ENCODE measurements at regions not wholly inside any gene's neighbourhood (a gene's known extent, or its start where the extent isn't known, plus 50 kb on each side); places are given as distances from the start of the nearest gene placed in this dataset.

DNA sequence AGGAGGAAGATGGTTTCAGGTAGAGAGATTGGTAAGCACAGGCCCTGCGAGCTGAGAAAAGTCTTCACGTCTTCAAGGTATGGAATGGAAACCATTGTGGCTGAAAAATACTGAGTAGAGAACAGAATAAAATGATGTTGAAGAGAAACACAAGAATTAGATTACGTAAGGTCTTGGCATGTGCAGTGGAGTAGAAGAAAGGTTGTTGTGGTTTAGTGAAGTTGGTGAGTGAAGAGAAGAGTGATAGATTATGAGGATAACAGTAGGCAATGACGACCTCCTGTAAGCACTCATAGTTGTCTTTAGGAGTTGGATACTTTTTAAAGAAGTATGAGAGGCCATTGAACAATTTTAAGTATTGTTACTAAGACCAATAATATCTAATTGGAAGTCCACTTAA, 642.6 kb downstream of the PCDH7 start:
- no peak for DNase-seq (ENCODE audit: low spot score)

DNA sequence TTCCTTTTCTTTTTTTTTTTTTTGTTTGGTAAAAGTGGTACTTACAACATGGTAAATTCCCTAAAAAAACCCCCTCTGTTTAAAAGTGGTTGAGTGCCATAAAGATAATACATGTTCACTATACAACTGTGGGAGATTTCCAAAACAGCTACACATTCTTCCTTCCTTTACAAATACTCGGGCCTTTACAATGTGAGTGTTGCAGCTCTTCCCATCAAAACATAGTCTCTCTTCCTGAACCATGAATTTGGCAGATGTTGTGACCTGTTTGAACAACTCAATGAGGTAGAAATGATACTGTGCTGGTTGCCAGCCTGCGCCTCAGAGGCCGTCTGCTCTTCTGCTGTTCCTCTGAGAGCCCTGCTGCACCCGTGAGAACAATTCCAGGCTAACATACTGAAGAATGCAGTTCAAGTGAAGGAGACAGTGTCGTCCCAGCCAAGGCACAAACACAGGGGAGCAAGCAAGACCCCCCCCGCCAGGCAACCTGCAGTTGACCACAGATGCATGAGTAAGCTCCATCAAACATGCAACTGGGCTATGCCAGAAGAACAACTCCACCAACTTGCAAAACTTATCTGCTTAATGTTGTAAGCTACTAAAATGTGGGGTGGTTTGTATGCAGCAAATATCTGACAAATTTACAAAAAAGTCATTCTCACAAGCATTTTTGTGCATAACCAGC, 645.0 kb downstream of the PCDH7 start:
- no peak for DNase-seq (ENCODE audit: low spot score)

DNA sequence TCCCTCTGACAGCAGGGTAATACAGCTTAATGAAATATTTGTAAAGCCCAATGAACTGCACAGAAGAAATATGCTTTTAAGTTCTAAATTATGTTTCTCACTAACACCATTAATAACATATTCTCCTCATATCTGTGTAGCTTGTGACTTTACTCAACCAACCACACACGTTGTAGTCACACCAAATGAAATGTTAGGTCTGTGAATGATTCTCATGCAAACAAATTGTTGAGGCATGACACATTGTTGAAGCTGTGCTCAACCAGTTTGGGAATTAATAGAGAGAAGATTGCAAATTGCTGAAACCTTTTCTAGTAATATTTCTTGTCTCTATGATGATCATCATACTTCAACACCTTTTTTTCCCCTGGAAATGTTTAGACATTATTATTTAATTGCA, 645.9 kb downstream of the PCDH7 start:
- no peak for DNase-seq (ENCODE audit: low spot score)

DNA sequence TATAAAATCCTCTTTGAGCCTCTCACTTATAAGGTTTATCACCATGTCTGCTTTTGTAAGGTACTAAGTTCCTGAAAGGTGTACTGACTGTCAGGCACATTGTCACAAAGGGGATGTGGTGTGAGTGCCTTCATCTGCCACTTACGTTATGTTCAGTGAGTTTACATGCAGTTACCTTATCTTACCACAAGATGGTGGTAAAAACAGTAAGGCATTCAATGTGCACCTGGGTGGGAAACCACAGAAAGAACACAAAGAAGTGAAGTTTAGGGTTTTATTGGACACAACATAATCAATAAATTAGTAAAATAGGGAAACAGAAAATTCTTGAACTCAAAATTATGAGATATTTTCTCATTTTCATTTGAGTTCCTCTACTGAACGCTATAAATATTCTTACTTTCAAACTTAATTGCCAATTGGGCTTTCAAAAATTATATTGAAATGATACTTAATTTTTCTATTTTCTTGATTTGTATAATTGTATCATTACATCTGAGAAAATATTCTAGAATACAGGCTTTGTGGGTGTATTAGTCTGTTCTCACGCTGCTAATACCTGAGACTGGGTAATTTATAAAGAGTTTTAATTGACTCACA, 650.8 kb downstream of the PCDH7 start:
- DNase-seq (ENCODE audit: low spot score) = peak; percentile 74

DNA sequence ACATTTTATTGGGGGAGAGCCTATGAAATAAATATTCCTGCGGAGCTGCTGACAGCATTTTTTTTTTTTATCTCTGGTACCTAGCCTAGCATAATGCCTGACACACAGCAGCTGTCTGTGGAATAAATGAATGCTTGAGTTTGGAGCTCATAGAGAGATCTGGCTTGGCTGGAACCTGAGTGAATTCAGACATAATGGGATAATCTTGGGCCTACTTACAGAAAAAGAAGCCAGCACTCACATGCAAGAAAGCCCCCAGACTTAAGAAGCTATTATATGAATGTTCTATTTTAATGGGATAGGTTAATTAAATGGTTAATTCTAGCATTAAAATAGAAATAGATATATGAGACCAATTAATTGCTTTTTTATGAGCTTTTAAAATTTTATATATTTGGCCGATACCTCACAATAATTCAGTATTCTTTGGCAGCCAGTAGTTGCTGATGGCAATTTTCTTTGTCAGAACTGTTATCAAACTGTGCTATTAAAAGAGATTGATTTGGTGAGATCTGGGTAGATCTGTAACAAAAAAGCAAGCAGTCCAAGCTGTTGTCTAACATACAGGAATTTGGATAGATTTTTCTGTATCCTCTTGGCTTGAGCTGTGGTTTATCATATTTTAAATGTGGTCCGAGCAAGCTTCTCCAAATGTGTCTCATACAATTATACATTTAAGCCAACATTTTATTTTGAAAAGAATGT, 654.2 kb downstream of the PCDH7 start:
- DNase-seq (ENCODE audit: low spot score) = no peak

DNA sequence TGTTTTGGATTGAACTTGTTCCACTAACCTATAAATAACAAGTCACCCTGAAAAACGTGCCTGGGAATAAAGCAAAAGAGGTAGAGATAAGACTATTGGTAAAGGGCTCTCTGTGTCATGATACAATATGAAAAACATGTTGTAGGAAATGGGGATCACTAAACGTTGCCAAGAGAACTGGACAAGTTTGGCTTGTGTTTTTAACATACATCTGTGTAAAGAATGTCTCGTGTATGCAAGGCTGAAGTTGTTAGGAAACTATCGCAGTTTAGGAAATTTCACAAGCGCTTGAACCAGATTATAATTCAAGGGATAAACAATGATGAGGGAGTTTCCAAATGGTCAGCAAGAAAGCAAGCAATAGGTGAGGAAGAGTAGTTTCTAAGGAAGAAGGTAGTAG, 655.8 kb downstream of the PCDH7 start:
- no peak for DNase-seq (ENCODE audit: low spot score)

DNA sequence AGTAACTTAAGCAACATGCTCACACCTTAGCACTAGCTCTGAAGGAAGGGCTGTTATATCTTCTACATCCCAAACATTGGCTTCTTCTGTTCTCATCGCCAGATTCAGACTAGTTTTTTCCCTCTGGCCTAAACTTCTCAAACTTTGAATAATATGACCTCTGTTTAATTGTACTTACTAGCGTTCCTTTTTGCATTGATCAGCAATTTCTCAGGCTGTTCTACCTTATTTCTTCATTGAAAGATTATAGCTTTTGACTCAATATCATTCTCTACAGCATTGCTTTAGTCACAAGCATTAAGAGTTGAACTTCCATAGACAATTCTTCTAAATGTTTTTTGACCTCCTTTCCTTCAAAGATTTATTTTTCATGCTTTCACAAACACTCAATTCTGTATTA, 659.2 kb downstream of the PCDH7 start:
- DNase-seq (ENCODE audit: low spot score) = no peak

DNA sequence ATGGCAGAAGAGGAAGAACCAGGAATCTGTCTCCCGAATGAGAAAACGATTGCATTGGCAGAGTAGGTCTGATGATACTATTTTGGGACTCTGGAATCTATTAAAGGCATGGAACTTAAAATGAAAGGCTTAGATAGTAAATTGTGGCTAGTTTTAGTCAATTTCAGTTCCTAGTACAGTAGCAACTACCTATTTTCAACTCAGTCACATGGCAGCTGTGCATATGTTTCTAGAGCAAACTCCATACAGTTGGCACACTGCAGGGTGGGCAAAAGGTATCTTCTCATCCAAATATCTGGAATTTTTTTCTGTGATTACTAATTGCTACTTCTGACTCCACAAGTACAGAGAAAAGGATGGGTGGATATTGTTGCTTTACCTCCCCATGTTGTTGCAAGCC, 663.6 kb downstream of the PCDH7 start:
- no peak for DNase-seq (ENCODE audit: low spot score)

DNA sequence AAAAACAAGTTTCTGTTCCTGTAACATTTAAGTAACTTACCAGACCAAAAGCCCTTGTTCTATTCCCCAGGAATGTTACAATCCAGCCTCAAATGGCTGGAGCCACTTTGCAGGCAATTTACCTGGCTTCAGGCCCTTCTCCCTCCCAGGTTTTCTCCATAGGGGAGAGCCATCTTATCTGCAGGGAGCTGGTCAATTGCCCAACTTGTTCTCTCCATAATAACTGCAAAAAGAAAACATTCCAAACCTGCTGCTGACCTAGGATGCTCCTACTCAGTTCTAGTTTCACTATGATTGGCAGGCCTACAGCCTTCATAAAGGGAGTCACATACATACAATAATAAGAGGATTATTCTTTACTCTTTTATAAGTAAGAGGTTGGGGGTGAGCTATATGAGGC, 670.7 kb downstream of the PCDH7 start:
- DNase-seq (ENCODE audit: low spot score) = no peak

DNA sequence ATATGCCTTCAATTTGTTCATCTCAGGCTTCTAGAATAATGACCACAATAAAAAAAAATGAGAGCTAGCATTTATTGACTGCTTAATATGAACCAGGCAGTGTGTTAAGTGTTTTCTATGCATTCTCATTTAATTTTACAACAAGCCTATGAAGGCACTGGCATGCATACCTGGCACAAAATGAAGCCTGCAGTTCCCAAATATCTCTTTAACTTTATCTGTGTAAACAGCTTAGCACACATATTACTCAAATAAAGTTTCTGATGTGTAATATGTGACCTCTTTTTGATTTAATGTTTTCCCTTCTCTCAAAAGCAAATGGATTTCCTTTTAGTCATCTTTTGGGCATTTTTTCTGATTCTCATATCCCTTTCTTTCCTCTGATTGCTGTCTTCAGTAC, 671.8 kb downstream of the PCDH7 start:
- DNase-seq (ENCODE audit: low spot score) = no peak

DNA sequence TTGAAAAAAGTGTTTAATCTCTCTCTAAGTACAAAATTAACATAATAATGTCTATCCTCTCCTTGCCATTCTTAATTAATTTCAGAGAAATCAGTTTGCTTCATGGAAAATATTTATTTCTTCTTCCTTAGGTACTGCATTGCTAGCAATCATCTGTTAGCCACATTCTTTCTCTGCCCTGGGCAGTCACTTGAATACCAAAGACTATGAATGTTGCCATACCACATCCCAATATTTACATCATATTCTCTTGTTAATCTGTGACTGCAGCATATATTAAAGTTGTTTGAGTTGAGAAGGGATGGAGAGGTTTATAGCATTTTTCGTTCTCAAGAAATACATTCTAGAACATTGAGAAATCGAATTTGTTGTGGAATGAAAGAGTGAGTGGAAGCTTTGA, 672.8 kb downstream of the PCDH7 start:
- no peak for DNase-seq (ENCODE audit: low spot score)

DNA sequence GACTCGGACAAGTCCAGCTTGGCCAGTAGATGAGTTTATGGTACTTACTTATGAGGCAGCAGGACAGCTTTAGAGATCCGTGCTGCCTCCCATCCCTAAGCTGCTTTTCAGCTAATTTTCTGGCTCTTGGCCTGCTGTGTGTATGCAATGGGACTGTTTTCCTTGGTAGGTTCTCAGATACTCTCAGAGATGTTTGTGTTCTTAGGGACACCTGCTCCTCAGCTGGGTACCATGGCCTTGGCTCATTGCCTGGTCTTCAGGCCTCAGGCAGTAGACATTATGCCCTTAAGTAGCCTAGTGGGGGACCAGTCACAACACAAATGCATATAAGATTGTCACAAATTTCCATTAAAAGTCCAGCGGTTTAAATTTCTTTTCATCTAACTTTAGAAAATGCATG, 688.0 kb downstream of the PCDH7 start:
- no peak for DNase-seq (ENCODE audit: low spot score)

DNA sequence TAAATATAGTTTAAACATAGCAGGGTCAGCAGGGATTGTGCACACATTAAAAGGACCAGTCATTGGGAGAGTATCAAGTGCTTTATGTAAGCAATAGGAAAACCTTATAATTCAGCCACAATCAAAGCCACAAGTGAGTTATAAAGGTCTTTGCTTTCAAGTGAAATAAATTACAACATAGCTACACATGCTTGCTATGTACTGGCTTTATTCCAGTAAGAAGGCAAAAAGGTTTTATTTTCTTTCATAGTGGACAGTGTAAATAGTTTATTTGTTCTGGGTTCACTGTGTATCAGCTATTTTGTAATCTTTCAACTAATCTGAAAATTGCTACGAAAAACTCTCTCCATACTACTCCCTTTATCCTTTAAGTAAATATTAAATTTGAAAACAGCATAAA, 691.4 kb downstream of the PCDH7 start:
- DNase-seq (ENCODE audit: low spot score) = peak; percentile 54

DNA sequence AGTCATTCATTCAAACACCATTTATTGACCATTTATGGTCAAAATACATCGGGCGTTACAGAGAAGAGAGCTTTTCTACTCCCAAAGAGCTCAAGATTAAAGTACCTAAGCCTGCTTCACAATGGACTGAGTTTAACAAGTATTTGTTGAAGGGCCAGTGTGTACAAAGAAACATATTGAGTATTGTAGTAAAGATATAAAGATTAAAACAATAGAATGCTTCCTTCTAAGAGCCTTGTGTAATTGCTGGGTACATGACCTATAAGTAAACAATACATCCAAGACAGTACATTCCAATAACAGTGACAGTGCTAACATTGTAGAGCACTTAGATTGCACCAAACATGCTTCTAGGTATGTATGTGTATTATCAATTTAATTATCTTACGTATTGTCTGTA, 695.5 kb downstream of the PCDH7 start:
- peak; percentile 15 for DNase-seq (ENCODE audit: low spot score)

DNA sequence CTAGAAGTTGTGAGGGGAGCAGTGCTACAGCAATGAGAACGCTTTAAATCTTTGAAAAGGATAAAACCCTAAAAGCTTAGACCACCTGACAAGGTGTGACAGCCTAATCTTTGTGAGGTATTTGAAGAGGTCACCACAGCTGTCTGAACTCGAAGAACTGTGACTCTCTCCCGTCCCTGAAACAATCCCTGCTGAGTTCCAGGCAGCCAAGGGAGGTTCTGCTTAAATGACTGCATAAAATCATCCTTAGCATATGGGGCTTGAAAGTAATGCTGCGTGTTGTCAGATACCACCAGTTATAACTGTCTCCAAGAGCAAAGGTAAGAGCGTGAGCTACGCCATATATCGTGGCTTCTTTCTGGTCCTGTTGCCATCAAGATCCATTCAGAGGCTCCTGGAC, 696.3 kb downstream of the PCDH7 start:
- DNase-seq (ENCODE audit: low spot score) = no peak

DNA sequence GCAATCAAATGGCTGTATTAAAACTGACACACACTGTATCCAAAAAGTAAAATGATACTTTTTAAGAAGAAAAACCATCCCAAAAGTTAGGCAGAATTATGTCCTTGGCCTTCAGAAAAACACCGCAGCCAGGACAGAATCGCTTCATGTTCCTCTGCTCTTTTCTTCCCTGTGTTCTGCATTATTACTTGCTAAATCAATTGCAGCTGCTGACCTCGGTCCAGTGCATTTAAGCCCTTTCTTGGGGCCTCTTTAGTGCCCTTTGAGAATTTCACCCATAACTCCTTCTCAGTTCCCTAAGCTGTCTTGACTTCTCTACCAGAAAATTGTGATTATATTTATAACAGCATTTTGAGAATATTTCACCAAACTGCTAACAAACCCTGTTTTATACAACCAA, 696.9 kb downstream of the PCDH7 start:
- DNase-seq (ENCODE audit: low spot score) = no peak

DNA sequence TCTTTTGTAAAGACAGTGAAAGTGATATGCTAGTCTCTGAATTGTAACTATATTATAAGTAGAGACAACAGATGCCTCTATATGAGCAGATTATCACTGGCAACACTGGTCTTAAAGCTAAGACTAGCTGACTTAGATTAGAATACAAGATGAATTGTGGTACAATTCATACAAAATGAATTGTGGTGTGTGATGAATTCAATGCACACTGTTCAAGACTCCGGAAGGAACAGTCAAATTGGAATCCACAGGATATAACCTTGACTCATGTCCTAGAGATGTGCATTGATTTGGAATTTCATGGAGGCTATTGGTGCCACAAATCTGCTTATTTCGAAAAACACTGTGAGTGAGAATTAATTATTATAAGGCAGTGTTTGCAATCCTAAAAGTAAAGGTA, 701.8 kb downstream of the PCDH7 start:
- DNase-seq (ENCODE audit: low spot score) = no peak

DNA sequence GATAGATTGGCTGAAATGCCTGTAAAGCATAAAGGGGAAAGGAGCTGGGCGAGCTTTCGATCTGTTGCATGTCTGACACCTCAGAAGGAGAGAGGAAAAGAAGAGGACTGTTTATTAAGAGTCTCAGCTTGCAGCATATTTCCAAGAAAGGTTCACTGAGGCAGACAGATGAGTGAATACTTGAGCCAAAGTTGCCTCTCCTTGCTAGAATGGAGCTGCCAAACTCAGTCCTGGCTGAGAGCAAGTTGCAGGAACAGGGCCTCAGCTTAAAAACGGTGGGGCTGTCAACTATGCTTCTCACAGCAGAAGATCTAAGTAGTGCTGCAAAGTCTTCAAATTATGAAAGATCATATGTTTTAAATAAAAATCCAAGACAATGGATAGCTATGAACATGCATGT, 707.5 kb downstream of the PCDH7 start:
- no peak for DNase-seq (ENCODE audit: low spot score)

DNA sequence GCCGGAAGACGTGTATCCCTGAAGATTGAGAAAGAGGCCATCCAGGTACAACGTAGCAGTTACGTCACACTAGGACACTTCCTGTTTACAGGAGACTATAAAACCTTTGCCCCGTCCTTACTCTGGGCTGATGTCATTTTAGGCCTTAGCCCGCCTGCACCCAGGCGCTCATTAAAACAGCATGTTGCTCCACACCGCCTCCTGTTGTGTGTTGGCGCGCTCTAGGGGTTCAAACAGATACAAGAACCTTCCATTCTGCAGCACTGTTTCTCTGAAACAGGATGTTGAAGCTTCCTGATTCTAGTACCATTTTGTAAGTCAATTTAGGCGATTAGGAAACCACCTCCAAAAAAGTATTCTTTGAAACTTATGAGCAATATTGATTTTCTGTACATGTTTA, 722.1 kb downstream of the PCDH7 start:
- DNase-seq (ENCODE audit: low spot score) = no peak

DNA sequence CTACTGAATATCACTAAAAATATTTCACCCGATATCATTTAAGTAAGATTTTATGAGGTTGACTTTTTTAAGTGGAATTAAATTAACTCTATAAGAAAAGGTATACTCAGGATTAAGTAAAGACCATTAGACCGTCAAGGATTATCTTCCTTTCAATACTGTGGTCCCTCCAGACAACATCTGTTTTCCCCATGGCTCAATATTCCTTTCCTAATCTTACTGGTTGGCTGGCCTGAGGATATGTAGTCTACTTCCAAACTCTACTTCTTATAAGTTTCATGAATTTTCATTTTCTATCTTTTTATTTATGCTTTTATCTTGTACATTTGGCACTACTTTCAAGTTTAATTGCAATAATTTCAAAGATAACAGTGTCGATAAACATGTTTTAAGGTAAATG, 725.4 kb downstream of the PCDH7 start:
- no peak for DNase-seq (ENCODE audit: low spot score)

DNA sequence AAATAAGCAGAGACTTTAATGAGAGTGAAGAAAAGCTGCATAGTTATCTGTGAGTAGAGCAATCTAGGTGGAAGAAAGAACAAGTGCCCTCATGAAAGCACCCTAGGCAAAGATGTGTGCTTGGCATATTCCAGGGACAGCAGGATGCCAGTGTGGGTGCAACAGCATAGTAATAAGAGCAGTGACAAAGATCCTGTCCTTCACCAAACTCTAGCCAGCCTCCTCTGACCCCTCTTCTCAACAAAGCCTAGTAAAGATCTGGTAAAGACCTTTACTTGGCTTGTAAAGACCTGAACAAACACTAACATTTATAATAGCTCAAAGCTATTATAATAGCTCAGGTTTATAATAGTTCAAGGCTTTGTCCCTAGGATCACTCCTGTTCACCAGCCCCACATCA, 735.4 kb downstream of the PCDH7 start:
- no peak for DNase-seq (ENCODE audit: low spot score)

DNA sequence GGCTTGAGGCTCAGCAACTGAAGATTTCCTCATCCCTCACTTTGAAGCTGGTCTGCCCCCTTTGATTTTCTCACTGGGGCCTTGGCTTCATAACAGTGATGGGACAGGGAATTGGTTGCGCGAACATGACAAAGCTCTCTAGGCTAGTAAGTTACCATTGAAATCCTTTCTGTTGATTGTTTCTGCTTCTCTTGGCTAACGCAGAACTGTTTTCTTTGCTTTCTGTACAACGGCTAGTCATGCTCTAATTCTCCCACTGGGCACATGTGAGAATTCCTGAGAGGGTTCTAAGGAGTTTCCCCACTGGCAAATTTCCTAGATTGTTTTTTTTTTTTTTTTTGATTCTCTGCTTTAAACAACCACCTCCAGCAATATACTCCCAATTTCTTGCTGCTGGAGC, 738.6 kb downstream of the PCDH7 start:
- no peak for DNase-seq (ENCODE audit: low spot score)

DNA sequence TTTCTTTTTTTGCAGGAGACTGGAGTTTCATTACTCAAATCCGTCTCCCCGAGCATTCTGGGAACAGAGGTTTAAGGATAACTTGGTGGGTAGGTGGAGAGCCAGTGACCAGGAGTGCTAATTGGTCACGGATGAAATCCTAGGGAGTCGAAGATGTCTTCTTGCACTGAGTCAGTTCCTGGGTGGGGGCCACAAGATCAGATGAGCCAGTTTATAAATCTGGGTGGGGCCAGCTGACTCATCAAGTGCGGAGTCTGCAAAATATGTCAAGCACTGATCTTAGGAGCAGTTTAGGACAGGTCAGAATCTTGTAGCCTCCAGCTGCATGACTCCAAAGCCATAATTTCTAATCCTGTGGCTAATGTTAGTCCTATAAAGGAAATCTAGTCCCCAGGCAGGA, 741.3 kb downstream of the PCDH7 start:
- DNase-seq (ENCODE audit: low spot score) = no peak
